HG03354 (cell line): ENCODE measurements at regions not wholly inside any gene's neighbourhood (a gene's known extent, or its start where the extent isn't known, plus 50 kb on each side); places are given as distances from the start of the nearest gene placed in this dataset.
"Not testable (repeated sequence)": the region's sequence is repeated elsewhere in the genome, so short reads cannot be mapped to it uniquely, and the experiment has no call there.

ENCODE experiments used
- ATAC-seq: cut with Tn5 transposase; IDR thresholded peaks from one replicate; pipeline ENCODE4 v1.9.1; 2021; ENCODE audit warnings: mild to moderate bottlenecking; ENCODE audit not compliant: unreplicated experiment, poor library complexity, severe bottlenecking

DNA sequence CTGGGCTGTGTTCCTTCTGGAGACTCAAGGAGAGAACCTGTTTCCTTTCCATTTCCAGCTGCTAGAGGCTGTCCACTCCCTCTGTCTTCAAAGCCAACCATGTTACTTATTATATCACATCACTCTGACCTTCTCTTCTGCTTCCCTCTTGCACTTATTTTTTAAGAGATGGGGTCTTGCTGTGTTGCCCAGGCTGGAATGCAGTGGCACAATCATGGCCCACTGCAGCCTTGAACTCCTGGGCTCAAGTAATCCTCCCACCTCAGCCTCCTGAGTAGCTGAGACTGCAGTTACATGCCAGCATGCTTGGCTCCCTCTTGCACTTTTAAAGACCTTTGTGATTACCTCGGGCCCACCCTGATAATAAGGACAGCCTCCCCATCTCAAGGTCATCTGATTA, 160.0 kb upstream of the DTNBP1 start:
- ATAC-seq, result no peak

DNA sequence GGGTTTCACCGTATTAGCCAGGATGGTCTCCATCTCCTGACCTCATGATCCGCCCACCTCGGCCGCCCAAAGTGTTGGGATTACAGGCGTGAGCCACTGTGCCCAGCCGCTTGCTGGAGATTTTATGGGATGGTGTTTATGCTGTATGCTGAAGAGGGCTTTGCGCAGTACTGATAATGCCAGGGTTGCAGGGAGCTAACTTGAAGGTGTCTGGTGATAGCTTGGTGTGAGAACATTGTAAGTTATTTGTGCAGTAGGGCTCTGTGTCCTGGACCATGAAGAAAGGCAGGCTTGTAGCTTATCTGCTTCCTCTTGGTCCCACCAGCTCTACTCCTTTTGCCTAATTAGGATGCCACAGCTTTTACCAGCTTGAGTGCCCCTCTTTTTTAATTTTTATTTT, 157.0 kb upstream of the DTNBP1 start:
- no peak for ATAC-seq

DNA sequence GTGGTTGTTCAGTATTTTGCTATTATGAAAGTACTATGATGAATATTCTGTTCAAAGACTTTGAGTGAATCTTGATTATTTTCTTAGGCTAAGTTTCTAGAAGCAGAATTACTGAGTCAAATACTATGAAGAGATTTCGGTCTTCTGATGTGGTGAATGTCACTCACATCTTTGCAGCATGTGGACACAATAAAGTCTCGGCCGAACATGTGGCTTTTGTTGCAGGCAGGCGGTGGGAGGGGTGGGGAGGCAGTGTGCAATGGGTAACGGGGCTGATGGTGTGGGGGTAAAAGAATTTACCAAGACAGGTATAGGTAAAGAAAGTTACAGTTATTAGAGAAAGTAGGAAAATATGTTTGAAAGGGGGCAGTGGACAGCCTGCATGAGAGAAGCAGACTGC, 156.4 kb upstream of the DTNBP1 start:
- no peak for ATAC-seq

DNA sequence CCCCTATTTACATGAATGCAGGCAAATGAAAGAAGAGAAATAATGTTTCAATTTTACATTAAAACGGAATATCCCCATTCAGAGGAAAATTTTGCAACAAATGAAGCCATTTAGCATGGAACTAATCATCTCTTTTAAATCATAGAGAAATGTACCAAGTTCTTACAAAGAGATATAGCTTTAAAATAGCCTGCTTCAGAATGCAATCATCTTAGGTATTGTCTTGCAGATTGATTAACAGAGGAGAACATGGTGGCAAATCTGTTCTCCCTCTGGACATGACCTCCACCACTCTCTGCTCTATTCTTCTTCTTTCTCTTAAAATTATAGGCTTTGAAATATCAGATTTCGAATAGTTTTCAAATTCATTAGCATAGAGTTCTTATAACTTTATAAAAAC, 155.7 kb upstream of the DTNBP1 start:
- ATAC-seq, result no peak

DNA sequence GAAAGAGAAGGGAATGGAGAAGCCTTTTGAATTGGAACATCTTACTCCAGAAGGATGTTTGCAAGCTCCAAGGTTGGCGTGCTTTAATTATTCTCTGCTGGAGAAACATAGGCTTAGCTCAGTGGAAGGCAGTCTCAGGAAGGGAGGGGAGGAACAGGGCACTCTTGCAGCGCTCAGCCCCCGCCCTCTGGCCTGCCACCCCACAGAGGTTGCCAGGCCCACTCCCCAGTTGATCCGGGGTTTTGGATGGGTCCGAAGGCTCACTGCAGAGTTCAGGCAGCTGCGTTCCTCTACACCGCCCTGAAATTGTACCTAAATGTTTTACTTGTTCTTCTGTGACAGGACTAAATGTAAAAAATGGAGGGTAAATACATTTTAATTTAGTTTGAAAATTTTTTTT, 155.2 kb upstream of the DTNBP1 start:
- ATAC-seq, result no peak

GRCh38 chr6:15817100-15817499, 154.3 kb upstream of the DTNBP1 start:
- ATAC-seq, result no peak

- no peak for ATAC-seq
Measured at GRCh38 chr6:15816661-15817060, 153.8 kb upstream of the DTNBP1 start.

DNA sequence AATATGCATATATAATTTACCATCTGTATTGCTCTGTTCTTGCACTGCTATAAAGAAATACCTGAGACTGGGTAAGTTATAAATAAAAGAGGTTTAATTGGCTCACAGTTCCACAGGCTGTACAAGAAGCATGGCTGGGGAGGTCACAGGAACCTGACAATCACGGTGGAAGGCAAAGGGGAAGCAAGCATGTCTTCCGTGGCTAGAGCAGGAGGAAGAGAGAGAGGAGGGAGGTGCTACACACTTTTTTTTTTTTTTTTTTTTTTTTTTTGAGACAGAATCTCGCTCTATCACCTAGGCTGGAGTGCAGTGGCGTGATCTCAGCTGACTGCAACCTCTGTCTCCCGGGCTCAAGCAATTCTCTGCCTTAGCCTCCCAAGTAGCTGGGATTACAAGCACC, 150.9 kb upstream of the DTNBP1 start:
- ATAC-seq, result not testable (repeated sequence)

GRCh38 chr6:15811107-15811506, 148.3 kb upstream of the DTNBP1 start:
- no peak for ATAC-seq

DNA sequence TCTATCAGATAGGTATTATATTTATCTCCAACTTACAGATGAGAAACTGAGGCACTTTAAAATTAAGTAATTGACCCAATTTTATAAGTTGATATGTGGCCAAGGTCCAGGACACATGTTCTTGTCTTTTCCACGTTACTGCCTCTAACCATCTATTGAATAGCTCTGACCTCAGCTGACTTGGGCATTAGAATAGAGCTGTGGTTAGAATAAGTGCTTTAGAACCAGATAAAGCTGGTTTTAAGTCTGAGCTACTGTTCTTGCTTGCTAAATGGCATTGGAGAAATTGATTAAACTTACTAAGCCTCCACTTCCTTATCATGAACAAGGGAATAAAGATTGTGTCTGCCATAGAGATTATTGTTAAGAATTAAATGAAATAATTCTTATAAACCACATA, 147.8 kb upstream of the DTNBP1 start:
- no peak for ATAC-seq

GRCh38 chr6:15809367-15809766, 146.5 kb upstream of the DTNBP1 start:
- ATAC-seq, result no peak

DNA sequence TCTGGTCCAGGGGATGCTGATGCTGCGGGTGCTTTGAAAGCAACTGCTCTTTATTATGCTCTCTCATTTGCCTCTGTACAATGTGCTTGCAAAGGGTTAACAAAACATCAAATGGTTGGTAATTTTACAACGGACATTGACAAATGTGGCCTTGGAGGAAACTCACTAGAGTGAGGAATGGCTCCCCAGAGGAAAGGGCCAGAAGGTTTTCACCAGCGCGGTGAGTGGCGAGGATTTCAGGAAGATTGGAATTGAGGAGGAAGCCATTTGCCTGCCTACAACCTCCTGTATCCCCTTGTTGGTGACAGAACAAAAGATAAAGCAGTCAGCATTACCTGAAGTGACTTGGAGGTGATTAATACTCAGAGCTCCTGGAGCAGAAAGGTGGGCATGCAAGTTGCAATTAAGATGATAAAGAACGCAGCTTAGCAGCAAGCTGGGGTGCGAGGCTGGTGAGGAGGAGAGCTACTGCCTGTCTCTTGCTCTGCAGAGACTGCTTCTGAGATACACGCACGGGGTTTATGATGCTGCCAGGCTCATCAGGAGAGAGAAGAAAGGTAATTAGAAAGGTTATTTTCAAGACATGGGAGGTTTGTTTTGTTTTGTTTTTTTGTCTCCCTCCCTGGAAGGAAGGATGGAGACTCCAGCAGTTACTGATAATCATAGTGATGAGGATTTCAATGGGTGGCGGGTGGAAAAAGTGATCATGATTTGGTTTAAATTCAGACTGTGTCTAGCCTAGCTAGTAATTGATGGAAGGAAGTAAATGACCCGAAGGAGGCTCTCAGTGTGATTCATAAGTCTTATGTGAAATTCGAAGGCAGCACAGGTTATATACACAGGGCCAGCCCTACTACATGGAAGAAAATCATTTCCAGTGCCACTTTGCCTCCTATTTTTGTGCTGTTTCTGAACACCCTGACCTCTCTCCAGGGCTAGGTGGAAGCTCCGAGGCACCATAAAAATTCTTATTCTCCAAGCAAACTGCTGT, 141.6 kb upstream of the DTNBP1 start:
- ATAC-seq, result no peak

GRCh38 chr6:15802466-15802865, 139.6 kb upstream of the DTNBP1 start:
- no peak for ATAC-seq

GRCh38 chr6:15801912-15802311, 139.1 kb upstream of the DTNBP1 start:
- no peak for ATAC-seq

DNA sequence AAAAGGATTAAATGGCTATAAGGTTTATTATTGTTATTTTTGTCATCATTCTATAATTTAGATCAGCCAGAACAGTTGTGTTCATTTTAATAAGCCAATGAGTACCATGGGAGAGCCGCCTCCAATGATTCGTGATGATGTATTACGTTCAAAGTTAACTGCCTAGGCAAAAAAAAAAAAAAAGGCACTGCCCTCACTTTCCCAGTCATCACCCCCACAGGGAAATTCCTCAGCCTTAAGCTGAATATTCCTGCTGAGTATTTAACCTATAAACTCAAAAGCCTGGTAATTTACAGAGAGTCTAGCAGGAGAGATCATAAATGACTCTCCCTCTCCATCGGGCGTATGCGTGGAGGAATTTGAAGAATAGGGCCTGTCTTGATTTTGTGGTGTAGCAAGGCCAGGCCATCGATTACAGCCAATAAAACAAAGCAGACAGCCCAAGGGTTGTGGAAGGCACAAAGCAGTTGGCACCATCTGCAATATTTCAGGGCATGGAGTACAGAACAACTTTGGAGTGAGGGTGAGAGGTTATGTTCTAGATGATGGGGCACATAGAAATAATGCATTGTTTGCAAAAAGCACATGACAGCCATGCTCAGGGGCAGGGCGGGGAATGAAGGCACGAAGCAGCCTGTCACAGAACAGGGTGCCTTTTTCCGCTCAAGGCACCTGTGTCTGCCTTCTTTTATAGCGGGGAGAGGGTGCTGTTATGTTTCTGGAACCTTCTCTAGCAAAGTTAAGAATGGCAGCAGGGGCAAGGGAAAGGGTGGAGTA, 138.2 kb upstream of the DTNBP1 start:
- no peak for ATAC-seq

- ATAC-seq, result no peak
Measured at GRCh38 chr6:15798533-15799255, 135.9 kb upstream of the DTNBP1 start.

DNA sequence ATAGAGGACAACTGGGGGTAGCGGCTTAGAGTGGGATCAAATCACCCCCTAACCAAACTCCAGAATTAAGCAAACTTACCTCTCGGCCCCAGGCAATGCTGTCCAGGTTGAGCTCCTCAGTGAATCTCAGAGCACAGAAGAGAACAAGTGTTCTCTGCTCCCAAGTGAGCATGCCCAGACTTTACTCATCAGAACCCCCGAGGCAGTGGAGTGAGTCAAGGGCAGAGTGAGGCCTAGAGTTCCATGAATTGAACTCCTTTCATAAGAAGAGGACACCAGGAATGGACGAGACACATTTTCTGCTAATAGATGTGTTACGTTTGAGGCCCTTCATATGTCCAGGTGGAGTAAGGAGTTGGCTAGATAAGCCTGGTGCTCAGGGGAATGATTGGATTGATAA, 134.0 kb upstream of the DTNBP1 start:
- no peak for ATAC-seq

DNA sequence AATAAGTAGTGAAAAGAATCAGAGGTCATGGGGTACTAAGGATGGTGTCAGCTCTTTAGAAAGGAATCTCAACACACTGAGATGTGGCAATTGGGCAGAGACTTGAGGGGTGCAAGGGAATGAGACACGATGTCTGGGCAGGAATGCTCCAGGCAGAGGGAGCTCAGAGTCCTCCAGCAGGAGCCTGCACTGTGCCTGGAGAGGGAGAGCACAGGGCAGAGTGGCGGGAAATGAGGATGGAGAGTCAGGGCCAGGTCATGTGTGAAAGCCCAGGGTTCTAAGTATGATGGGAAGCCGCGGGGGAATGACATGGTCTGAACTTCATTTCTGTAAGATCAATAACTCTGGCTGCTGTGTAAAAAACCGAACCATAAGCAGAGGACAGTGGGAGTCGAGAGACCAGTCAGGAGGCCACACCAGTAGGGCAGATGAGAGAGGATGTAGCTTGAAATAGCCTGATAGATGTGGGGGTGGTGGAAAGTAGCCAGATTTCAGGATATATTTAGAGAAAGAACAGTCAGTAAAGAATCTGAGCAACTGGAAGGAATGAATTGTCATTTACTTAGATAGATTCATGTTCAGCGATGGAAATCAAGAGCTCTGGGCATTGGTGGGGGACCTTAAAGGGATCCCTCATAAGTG, 133.4 kb upstream of the DTNBP1 start:
- no peak for ATAC-seq

- no peak for ATAC-seq
Measured at GRCh38 chr6:15793826-15794225, 131.0 kb upstream of the DTNBP1 start.

DNA sequence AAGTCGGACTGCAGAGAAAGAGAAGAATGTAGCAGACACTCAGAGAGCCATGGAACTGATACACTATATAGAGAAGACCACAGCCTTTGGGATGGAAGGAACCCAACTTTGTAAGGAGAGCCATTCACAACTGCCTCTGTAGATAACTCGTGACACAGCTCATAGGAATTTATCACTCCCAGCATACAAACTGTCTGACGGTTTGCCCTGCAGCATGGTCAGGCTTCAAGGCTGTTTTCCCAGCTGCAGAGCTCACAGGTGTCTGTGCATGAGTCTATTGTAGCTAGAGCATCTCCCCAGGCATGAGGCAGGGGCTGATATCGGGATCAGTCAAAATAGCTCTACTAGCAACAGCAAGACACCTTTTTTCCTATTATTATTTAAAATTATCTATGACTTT, 130.5 kb upstream of the DTNBP1 start:
- ATAC-seq, result no peak
